HG03457 (cell line): ENCODE measurements at regions not wholly inside any gene's neighbourhood (a gene's known extent, or its start where the extent isn't known, plus 50 kb on each side); places are given as distances from the start of the nearest gene placed in this dataset.

ENCODE experiments used
- ATAC-seq: cut with Tn5 transposase; IDR thresholded peaks from one replicate; pipeline ENCODE4 v1.9.1; 2021; ENCODE audit warnings: moderate number of reproducible peaks; ENCODE audit not compliant: unreplicated experiment

- ATAC-seq: no peak
Observed at GRCh38 chr1:214823311-214824117, 220.5 kb downstream of the CENPF start.

- no peak for ATAC-seq
Observed at GRCh38 chr1:214824763-214825162, 221.8 kb downstream of the CENPF start.

DNA sequence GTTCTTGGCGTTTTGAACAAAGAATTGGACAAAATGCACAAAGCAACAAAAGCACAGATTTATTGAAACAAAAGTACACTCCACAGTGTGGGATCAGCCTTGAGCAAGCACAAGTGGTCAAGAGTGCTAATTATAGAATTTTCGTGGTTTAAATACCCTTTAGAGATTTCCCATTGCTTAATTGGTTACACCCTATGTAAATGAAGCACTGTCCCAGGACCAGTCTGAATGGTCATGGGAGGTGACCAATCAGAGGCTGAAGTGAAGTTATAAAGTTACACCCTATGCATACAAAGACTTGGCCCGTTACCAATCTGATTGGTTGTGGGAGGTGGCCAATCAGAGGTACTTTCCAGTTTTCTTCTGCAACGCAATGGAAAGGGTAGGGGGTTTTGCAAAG lies 223.6 kb downstream of the CENPF start:
- ATAC-seq: no peak

- ATAC-seq: no peak
Observed at GRCh38 chr1:214827883-214828282, 224.9 kb downstream of the CENPF start.

DNA sequence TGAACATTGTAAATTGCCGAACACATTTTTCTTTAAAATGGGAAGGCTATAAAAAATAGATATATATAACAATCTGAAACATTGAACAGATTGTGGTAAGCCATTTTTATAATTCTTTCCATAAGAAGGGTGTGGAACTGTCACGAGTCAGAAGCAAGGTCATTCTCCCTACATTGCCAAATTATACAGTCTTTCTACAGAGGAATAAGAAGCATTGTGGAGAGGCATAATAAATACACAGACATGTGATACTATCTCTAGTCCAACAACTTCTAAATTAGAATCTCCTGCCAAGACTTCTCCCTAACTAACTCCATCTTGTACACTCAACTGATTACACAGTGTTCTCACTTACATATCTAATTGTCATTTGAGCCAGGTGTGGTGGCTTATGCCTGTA lies 227.9 kb downstream of the CENPF start:
- ATAC-seq: no peak

DNA sequence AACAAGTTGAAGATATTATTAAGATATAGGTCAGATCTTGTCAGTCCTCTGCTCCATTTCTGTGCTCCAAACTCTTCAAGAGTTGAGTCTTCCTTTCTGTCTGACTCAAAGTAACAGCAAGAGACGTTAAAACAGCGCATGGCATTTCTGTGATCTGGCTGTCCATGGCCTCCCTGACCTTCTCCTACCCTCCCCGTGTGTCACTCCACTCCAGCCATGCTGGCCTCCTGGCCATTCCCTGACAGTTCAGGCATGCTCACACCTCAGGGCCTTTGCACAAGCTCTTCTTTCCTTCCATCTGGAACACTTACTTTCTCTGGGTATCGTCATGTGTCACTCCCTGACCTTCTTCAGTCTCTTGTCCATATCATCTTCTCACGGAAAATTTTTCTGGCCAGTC lies 229.0 kb downstream of the CENPF start:
- no peak for ATAC-seq

GRCh38 chr1:214833178-214833756 lies 230.3 kb downstream of the CENPF start:
- no peak for ATAC-seq

- no peak for ATAC-seq
Observed at GRCh38 chr1:214837376-214837775, 234.4 kb downstream of the CENPF start.

- ATAC-seq: no peak
Observed at GRCh38 chr1:214838351-214838750, 235.4 kb downstream of the CENPF start.

- no peak for ATAC-seq
Observed at GRCh38 chr1:214840356-214840755, 237.4 kb downstream of the CENPF start.

DNA sequence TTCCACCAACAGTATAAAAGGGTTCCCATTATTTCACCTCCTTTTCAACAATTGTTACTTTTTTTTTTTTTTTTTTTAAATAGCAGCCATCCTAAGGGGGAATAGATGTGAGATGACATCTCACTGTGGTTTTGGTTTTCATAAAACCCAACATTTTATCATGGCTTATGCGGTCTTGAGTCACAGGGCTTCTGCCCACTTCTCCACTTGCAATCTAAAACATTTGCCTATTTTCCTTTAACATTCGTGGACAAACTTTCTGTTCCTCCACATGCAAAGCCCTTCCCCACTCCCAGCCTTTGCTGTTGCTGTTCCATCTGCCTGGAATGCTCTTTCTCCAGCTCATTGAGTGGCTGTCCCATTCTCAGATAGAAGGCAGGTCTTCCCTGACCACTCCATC lies 239.7 kb upstream of the KCNK2 start:
- ATAC-seq: no peak

DNA sequence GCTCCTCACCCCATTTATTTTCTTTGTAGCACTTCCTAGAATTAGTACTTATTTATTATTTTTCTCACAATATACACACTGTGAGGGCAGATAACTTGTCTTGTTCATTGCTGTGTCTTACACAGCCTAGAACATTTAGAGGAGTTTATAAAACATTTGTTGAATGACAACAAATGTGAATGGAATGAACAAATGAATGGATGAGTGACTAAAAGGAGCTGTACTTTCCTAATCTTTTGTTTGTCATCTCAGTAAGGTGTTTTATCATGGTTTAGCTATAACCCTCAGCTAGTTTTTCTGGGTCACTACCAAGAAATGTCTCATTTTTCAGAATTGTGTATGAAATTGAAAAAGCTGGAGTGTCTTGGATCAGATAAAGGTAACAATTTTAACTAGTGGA lies 239.3 kb upstream of the KCNK2 start:
- ATAC-seq: no peak

- no peak for ATAC-seq
Observed at GRCh38 chr1:214844319-214844718, 238.2 kb upstream of the KCNK2 start.

DNA sequence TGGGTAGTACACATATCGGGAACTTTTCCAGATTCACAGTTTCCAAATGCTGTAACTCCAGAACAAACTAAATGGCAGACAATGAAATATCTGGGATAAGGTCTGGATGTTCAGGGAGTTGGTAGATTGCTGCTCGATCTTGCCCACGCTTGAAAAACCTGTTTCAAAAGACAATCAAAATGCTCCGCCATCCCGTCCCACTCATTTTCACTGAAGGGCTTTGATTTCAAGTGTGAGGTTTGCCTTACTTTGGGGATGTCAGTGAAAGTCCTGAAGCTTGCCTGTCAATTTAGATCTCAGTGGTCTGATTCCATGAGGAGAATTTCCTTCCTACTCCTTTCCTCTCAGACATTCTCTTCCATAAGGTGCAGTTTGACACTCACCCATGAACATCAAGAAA lies 236.3 kb upstream of the KCNK2 start:
- ATAC-seq: no peak

DNA sequence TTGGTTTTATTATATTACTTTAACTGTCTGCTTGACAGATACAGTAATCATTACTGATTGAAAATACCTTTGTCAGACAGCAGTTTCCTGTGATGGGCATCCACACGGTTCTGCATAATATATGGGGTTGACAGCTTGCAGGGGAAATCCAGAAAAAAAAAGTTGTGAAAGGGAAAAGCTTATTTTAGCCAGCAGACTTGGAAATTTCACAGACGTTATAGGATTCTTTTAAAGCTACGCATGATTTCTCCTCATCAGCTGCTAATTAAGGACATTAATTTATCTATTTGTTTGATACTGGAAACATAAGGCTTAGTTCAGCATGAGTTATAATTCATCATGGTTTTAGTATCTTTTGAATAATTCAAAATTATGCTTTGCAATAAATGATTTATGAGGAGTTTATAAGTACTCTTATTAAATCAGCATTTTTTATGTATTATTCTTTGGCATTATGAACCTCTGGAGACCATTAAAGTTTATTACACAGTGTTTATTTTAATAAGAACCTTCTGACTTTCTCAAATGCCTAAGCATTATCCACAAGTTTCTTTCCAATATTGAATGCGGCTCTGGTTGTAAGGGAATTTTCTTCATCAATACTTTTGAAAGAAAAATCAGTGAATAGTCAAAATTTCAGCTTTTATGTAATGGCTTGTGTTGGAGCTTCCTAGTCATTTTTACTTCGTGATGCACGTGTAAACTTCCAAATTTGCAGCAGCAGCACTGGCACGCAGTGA lies 235.3 kb upstream of the KCNK2 start:
- ATAC-seq: no peak

- ATAC-seq: no peak
Observed at GRCh38 chr1:214848101-214848500, 234.4 kb upstream of the KCNK2 start.

DNA sequence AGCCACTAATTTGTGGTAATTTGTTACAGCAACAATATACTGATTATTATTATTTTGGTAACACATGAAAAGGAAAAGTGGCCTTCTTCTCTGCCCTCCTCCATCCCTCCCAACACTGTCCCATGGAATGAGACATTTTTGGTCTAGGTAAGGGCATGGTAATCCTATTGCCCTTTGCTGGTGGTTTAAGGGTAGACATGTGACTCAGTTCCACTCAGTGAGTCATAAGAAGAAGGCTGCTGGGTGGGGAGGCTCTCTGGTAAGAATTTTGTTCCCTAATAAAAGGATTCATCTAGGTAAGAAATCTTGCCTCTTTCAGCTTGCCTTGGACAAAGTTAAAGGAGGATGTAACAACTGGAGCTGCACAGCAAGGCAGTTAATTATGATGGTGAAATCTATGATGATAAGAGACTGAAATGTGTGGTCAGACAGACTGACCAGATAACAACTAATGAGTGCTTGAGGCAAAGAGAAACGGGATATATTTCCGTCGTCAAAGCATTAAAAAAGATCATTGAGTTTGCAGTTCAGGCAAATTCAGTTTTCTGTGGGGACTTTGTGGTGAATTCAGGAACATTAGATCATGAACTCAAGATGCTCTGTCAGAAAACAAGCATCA lies 232.0 kb upstream of the KCNK2 start:
- no peak for ATAC-seq

DNA sequence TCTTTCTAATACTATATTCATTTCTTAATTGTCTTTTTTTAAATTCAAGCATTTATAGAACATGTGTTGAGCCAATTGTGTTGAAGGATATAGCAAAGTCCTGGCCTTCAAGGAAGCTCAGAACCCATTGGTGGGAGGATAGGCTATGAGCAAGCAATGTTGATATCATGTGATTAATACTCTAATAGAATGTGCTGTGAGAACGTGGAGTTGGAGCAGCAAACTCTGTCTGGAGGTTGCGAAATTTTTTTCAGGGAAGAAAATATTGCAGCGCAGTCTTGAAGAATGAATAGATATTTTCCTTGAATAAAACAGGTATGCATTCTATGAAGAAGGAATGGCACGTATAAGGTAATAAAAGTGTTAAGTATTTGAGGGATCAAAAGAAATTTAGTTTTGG lies 229.2 kb upstream of the KCNK2 start:
- no peak for ATAC-seq

GRCh38 chr1:214854126-214854875 lies 228.2 kb upstream of the KCNK2 start:
- ATAC-seq: no peak

- ATAC-seq: no peak
Observed at GRCh38 chr1:214856843-214857242, 225.7 kb upstream of the KCNK2 start.

GRCh38 chr1:214857716-214858115 lies 224.8 kb upstream of the KCNK2 start:
- ATAC-seq: no peak
